K562 (cell line): ENCODE measurements at regions not wholly inside any gene's neighbourhood (a gene's known extent, or its start where the extent isn't known, plus 50 kb on each side); places are given as distances from the start of the nearest gene placed in this dataset.

Experiments used
- CTCF ChIP-seq, 3 experiments: IDR thresholded peaks in 2 of 3; conservative IDR thresholded peaks in 1 of 3; 2 replicates each; pipeline ENCODE4 v1.5.1; 2011 to 2012; ENCODE audit warnings: low read length in 3 of 3, mild to moderate bottlenecking in 3 of 3, control low read depth in 2 of 3, improper control_type of control experiment in 1 of 3, inconsistent platforms in 1 of 3, low read depth in 1 of 3, mixed read lengths in 1 of 3, moderate library complexity in 1 of 3; ENCODE audit not compliant: insufficient read depth in 2 of 3
- MYC ChIP-seq, 2 experiments: fragments of 250-450 bp in 1 of 2; sonication (Bioruptor Pico) in 1 of 2; IDR thresholded peaks; 2 replicates each; pipeline versions ENCODE4 v1.5.1 to v1.6.1; 2012 to 2021; ENCODE audit warnings: low read depth in 2 of 2, borderline replicate concordance in 1 of 2, improper control_type of control experiment in 1 of 2, low read length in 1 of 2, mild to moderate bottlenecking in 1 of 2, moderate library complexity in 1 of 2
- NFYB ChIP-seq: IDR thresholded peaks from 2 replicates; pipeline ENCODE4 v1.6.1; 2011; ENCODE audit warnings: mild to moderate bottlenecking, moderate library complexity; ENCODE audit not compliant: insufficient read length; ENCODE audit errors: extremely low read depth
- NR3C1 ChIP-seq: sonication (generic); formaldehyde crosslinking; IDR thresholded peaks from 2 replicates; pipeline ENCODE4 v1.8.1; 2022; ENCODE audit warnings: missing genetic modification reagents
- PKNOX1 ChIP-seq: fragments of 450-650 bp; IDR thresholded peaks from 2 replicates; pipeline ENCODE4 v1.6.1; 2016
- PTTG1 ChIP-seq: fragments of 450-650 bp; IDR thresholded peaks from 2 replicates; pipeline ENCODE4 v1.6.1; 2016; ENCODE audit warnings: low read depth, mild to moderate bottlenecking, missing genetic modification characterization, missing compliant biosample characterization
- SIN3B ChIP-seq: fragments of 450-650 bp; IDR thresholded peaks from 2 replicates; pipeline ENCODE4 v1.6.1; 2017; ENCODE audit warnings: low read depth, mild to moderate bottlenecking, moderate library complexity
- SMAD1 ChIP-seq: fragments of 150-350 bp; IDR thresholded peaks from 2 replicates; pipeline ENCODE4 v1.6.1; 2014; ENCODE audit warnings: low read length, low read depth; ENCODE audit not compliant: partially characterized antibody
- ZSCAN29 ChIP-seq: fragments of 450-650 bp; IDR thresholded peaks from 2 replicates; pipeline ENCODE4 v1.6.1; 2017
- TF ChIP-seq, protein P1 (sequence below): fragments of 450-650 bp; IDR thresholded peaks from 2 replicates; pipeline ENCODE4 v1.6.1; 2018; ENCODE audit warnings: mild to moderate bottlenecking, low read depth; ENCODE audit not compliant: partially characterized antibody
- TF ChIP-seq, protein P2 (sequence below): conservative IDR thresholded peaks from 2 replicates; pipeline ENCODE4 v1.6.1; 2011; ENCODE audit warnings: low read depth, mild to moderate bottlenecking, low read length; ENCODE audit not compliant: control insufficient read depth

DNA sequence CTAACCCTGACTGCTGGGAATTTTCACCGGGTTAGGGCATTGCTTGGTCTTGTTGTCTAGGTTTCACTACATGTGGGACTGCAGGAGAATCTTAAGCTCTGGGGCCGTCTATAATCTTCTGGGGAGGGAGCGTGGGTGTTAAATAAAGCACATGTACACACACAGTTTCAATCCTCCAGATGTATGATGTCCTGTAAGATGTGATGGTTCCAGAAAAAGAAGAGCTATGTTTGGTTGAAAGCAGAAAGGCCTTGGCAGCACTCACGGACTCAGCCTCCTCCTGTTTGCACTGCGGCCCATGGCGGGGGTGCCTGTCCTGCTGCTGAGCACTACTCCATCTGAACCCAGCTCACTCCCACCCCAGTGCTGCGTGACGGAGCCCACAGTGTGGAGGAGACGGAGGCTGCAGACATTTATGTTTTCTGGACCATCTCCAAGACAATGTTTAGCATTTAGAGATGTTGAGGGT is 343.5 kb downstream of the TEX29 start:
- no peak for TF ChIP-seq MYC (IDR thresholded peaks at IDR 0.05; ENCODE audit: low read depth, low read length)
- no peak for TF ChIP-seq MYC (CRISPR knock-in tag; IDR thresholded peaks at IDR 0.05; ENCODE audit: borderline replicate concordance, low read depth)
- TF ChIP-seq, protein P1, sequence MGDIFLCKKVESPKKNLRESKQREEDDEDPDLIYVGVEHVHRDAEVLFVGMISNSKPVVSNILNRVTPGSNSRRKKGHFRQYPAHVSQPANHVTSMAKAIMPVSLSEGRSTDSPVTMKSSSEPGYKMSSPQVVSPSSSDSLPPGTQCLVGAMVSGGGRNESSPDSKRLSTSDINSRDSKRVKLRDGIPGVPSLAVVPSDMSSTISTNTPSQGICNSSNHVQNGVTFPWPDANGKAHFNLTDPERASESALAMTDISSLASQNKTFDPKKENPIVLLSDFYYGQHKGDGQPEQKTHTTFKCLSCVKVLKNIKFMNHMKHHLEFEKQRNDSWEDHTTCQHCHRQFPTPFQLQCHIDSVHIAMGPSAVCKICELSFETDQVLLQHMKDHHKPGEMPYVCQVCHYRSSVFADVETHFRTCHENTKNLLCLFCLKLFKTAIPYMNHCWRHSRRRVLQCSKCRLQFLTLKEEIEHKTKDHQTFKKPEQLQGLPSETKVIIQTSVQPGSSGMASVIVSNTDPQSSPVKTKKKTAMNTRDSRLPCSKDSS = no peak
- TF ChIP-seq, protein P2, sequence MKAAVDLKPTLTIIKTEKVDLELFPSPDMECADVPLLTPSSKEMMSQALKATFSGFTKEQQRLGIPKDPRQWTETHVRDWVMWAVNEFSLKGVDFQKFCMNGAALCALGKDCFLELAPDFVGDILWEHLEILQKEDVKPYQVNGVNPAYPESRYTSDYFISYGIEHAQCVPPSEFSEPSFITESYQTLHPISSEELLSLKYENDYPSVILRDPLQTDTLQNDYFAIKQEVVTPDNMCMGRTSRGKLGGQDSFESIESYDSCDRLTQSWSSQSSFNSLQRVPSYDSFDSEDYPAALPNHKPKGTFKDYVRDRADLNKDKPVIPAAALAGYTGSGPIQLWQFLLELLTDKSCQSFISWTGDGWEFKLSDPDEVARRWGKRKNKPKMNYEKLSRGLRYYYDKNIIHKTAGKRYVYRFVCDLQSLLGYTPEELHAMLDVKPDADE = no peak
- no peak for TF ChIP-seq SMAD1
- TF ChIP-seq SIN3B = no peak
- TF ChIP-seq PTTG1 (tag) = no peak
- no peak for TF ChIP-seq ZSCAN29
- TF ChIP-seq NR3C1 (CRISPR knock-in tag) = no peak
- no peak for TF ChIP-seq PKNOX1
- no peak for TF ChIP-seq CTCF (IDR thresholded peaks at IDR 0.05 in 2 of 3, conservative IDR thresholded peaks at IDR 0.05 in 1 of 3; ENCODE audit: insufficient read depth in 2 of 3, low read depth in 1 of 3, low read length in 3 of 3)
- no peak for TF ChIP-seq NFYB
